HG03095 (cell line): ENCODE measurements at regions not wholly inside any gene's neighbourhood (a gene's known extent, or its start where the extent isn't known, plus 50 kb on each side); places are given as distances from the start of the nearest gene placed in this dataset.
"Not testable (repeated sequence)": the region's sequence is repeated elsewhere in the genome, so short reads cannot be mapped to it uniquely, and the experiment has no call there.

Source experiments
- ATAC-seq: cut with Tn5 transposase; IDR thresholded peaks from one replicate; pipeline ENCODE4 v1.9.1; 2021; ENCODE audit warnings: moderate library complexity; ENCODE audit not compliant: unreplicated experiment

- no peak for ATAC-seq
These were observed 769.9 kb upstream of the SLITRK6 start for GRCh38 chr13:86569119-86569518.

GRCh38 chr13:86569974-86570373, 770.8 kb upstream of the SLITRK6 start:
- ATAC-seq = no peak

GRCh38 chr13:86572115-86572514, 772.9 kb upstream of the SLITRK6 start:
- no peak for ATAC-seq

GRCh38 chr13:86579662-86580061, 780.4 kb upstream of the SLITRK6 start:
- no peak for ATAC-seq

GRCh38 chr13:86581706-86582105, 782.5 kb upstream of the SLITRK6 start:
- no peak for ATAC-seq

- ATAC-seq = no peak
These were observed 785.1 kb upstream of the SLITRK6 start for GRCh38 chr13:86584301-86584700.

GRCh38 chr13:86585835-86586234, 786.6 kb upstream of the SLITRK6 start:
- ATAC-seq = no peak

GRCh38 chr13:86591862-86592261, 792.6 kb upstream of the SLITRK6 start:
- ATAC-seq = no peak

GRCh38 chr13:86601351-86601750, 802.1 kb upstream of the SLITRK6 start:
- ATAC-seq = no peak

- ATAC-seq = no peak
These were observed 807.0 kb upstream of the SLITRK6 start for GRCh38 chr13:86606264-86606663.

GRCh38 chr13:86608701-86609100, 809.5 kb upstream of the SLITRK6 start:
- ATAC-seq = no peak

GRCh38 chr13:86633346-86633745, 834.1 kb upstream of the SLITRK6 start:
- ATAC-seq = no peak

GRCh38 chr13:86651171-86651570, 852.0 kb upstream of the SLITRK6 start:
- ATAC-seq = not testable (repeated sequence)

GRCh38 chr13:86653009-86653408, 853.8 kb upstream of the SLITRK6 start:
- no peak for ATAC-seq

- ATAC-seq = no peak
These were observed 856.3 kb upstream of the SLITRK6 start for GRCh38 chr13:86655561-86655960.

- no peak for ATAC-seq
These were observed 860.9 kb upstream of the SLITRK6 start for GRCh38 chr13:86660090-86660489.

GRCh38 chr13:86665842-86666241, 866.6 kb upstream of the SLITRK6 start:
- ATAC-seq = no peak

- ATAC-seq = no peak
These were observed 874.8 kb upstream of the SLITRK6 start for GRCh38 chr13:86673931-86674431.

- no peak for ATAC-seq
These were observed 882.0 kb upstream of the SLITRK6 start for GRCh38 chr13:86681223-86681622.

GRCh38 chr13:86684402-86684801, 885.2 kb upstream of the SLITRK6 start:
- ATAC-seq = no peak

- no peak for ATAC-seq
These were observed 890.7 kb upstream of the SLITRK6 start for GRCh38 chr13:86689911-86690310.

- no peak for ATAC-seq
These were observed 893.1 kb upstream of the SLITRK6 start for GRCh38 chr13:86692291-86692690.

GRCh38 chr13:86710013-86710412, 910.8 kb upstream of the SLITRK6 start:
- ATAC-seq = no peak

GRCh38 chr13:86710896-86711295, 911.7 kb upstream of the SLITRK6 start:
- no peak for ATAC-seq
